Activated naive CD4-positive, alpha-beta T cell treated with anti-CD3 and anti-CD28 coated beads, Interleukin-2, amount 50 U/mL, for 72 hours (primary cell): ENCODE measurements at regions not wholly inside any gene's neighbourhood (a gene's known extent, or its start where the extent isn't known, plus 50 kb on each side); places are given as distances from the start of the nearest gene placed in this dataset.
"Not testable (repeated sequence)": the region's sequence is repeated elsewhere in the genome, so short reads cannot be mapped to it uniquely, and the experiment has no call there.

ENCODE experiments used
- ATAC-seq, 2 donors: fragments of 150-1000 bp; cut with Tn5 transposase; 2 replicates each; pipeline ENCODE4 v1.10.0; 2021; ENCODE audit warnings: mild to moderate bottlenecking in 2 of 2, moderate library complexity in 2 of 2
- DNase-seq, 2 donors: peaks; one replicate each; pipeline ENCODE4 v3.0.0; 2021 to 2022; ENCODE audit warnings: low spot score in 2 of 2
- H3K27ac Mint-ChIP-seq, 2 donors: one replicate each; pipeline ENCODE4 v1.8.0; 2022; ENCODE audit warnings: mild to moderate bottlenecking in 2 of 2, mixed read lengths in 2 of 2
- H3K36me3 Mint-ChIP-seq, 2 donors: one replicate each; pipeline ENCODE4 v1.8.0; 2022; ENCODE audit warnings: mixed read lengths in 2 of 2
- H3K9me3 Mint-ChIP-seq, 2 donors: one replicate each; pipeline ENCODE4 v1.8.0; 2022; ENCODE audit warnings: mixed read lengths in 2 of 2

DNA sequence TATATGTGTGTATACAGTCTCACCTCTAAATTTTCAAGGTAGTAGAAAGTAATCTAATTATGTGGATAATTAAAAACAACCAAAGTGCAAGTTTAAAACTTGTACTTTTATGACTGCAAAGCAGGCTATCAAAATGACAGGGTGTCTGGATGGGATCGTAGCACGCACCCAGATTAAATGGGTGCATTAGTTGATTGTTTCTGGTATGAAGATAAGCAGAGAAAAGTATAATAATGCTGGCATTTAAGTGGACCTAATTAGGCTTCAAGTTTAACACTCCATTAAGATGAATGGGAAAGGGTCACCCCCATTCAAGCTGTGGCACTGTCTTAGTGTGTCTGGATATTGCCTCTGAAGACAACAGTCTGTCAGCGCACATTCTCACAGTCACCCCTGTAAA, 124.6 kb upstream of the ZEB2 start:
- ATAC-seq (no peak), DNase-seq (no peak)
- no peaks in the 10 kb centered on the region for H3K9me3 Mint-ChIP-seq
- no peaks in the 10 kb centered on the region for H3K36me3 Mint-ChIP-seq
- H3K27ac Mint-ChIP-seq = no peak overlapping the region

DNA sequence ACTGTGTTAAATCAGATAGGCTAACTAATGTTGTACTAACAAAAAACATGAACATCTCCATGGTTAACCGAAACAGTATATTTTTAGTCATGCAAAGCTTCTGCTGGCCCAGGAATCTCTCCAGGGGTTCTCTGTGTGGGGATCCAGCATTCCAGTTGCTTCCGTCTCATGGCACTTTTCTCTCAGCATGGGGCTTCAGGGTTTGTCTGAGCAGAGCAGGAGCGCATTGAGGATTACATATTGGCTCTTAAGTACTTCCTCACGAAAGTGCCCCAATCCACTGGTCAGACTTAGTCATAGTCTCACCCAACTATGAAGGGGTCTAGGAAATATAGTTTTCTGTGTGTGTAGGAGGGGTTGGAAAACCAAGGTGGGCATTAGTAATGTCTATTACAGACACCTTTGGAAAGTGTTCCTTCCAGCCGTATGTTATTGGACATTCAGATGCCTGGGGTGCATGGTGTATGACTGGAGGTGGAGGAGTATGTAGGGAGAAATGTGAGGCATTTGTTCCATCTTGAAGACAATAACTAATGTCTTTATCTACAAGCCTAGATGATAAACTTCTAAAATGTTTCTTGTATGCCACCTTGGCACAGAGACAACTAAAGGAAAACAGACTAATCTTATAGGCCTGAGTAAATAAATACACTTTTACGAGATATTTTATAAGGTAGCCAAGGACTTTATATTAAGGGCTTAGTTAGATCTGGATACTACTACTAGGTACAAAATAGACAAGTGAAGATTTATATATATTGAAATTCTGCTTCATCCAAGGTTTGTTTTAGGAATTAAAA, 123.8 kb upstream of the ZEB2 start:
- no peak for DNase-seq
- H3K27ac Mint-ChIP-seq = no peak overlapping the region
- no peaks in the 10 kb centered on the region for H3K9me3 Mint-ChIP-seq
- no peaks in the 10 kb centered on the region for H3K36me3 Mint-ChIP-seq
- ATAC-seq = no peak

GRCh38 chr2:144642856-144643255, 122.9 kb upstream of the ZEB2 start:
- no peak for ATAC-seq
- Mint-ChIP-seq H3K27ac (no peak overlapping the region), H3K36me3 (no peaks in the 10 kb centered on the region), H3K9me3 (no peaks in the 10 kb centered on the region)
- DNase-seq = no peak

GRCh38 chr2:144642131-144642530, 122.2 kb upstream of the ZEB2 start:
- no peaks in the 10 kb centered on the region for H3K36me3 Mint-ChIP-seq
- DNase-seq (no peak), ATAC-seq (no peak)
- H3K27ac Mint-ChIP-seq = no peak overlapping the region
- H3K9me3 Mint-ChIP-seq = peaks cover 3 to 4% of the 10 kb centered on the region in 2 donors

- ATAC-seq, DNase-seq, H3K27ac Mint-ChIP-seq: not testable (repeated sequence)
- Mint-ChIP-seq H3K9me3 (peaks cover 12 to 19% of the 10 kb centered on the region in 2 donors), H3K36me3 (peaks cover 5 to 11% of the 10 kb centered on the region in 2 donors)
Measured at GRCh38 chr2:144638250-144638649, 118.3 kb upstream of the ZEB2 start.

DNA sequence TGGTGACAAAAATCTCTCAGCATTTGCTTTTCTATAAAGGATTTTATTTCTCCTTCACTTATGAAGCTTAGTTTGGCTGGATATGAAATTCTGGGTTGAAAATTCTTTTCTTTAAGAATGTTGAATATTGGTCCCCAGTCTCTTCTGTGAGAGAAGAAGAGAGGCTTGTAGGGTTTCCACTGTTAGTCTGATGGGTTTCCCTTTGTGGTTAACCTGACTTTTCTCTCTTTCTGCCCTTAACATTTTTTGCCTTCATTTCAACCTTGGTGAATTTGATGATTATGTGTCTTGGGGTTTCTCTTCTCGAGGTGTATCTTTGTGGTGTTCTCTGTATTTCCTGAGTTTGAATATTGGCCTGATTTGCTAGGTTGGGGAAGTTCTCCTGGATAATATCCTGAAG, 116.9 kb upstream of the ZEB2 start:
- H3K9me3 Mint-ChIP-seq = peaks cover 12 to 19% of the 10 kb centered on the region in 2 donors
- H3K36me3 Mint-ChIP-seq = peaks cover 5 to 11% of the 10 kb centered on the region in 2 donors
- not testable (repeated sequence) for ATAC-seq, DNase-seq, H3K27ac Mint-ChIP-seq

GRCh38 chr2:144632809-144633208, 112.9 kb upstream of the ZEB2 start:
- peaks cover 12 to 19% of the 10 kb centered on the region in 2 donors for H3K9me3 Mint-ChIP-seq
- H3K27ac Mint-ChIP-seq = no peak overlapping the region
- peaks cover 5 to 11% of the 10 kb centered on the region in 2 donors for H3K36me3 Mint-ChIP-seq
- ATAC-seq (no peak), DNase-seq (no peak)

- ATAC-seq = no peak
- H3K36me3 Mint-ChIP-seq = peaks cover 5 to 11% of the 10 kb centered on the region in 2 donors
- H3K27ac Mint-ChIP-seq = no peak overlapping the region
- H3K9me3 Mint-ChIP-seq = peaks cover 7 to 13% of the 10 kb centered on the region in 2 donors
- DNase-seq = no peak
Measured at GRCh38 chr2:144631636-144632035, 111.7 kb upstream of the ZEB2 start.

DNA sequence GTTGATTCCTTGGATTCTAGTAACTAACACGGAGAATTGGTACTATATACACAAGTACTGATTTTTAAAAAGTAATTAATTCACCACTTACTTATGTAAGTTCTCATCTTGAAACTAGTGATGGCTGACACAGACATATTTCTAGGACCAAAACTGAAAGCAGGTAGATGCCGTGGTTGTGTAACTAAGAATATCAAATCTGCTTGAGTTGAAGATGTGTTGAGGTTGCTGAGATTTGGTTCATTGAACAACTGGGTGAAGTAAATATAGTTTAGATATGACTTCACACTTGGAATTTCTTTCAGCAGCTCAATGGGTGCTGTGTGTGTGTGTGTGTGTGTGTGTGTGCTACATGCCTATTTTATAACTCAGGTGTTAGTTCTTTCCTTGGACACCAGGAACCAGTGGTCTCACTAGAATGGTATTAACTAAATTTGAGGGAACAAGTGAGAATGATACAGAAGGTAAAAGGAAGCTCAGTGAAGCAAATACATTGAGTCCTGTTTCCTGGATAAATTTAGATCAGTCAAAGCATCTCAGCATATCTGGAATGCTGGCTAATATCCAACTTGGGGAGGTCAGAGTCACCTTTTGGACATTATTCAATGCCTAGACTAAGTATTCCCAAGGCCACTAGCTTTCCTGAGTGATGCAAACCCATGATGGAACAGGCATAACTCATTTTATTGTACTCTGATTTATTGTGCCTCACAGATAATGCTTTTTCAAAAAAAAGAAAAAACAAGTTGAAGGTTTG, 110.7 kb upstream of the ZEB2 start:
- ATAC-seq (peak in 1 of 2 donors; percentile 35), DNase-seq (no peak)
- H3K27ac Mint-ChIP-seq = no peak overlapping the region
- peaks cover 5 to 9% of the 10 kb centered on the region in 2 donors for H3K9me3 Mint-ChIP-seq
- peaks cover 2% of the 10 kb centered on the region in 2 donors for H3K36me3 Mint-ChIP-seq

- no peaks in the 10 kb centered on the region for H3K36me3 Mint-ChIP-seq
- DNase-seq (no peak), ATAC-seq (no peak)
- H3K9me3 Mint-ChIP-seq = peaks cover 0 to 6% of the 10 kb centered on the region in 2 donors
- H3K27ac Mint-ChIP-seq = no peak overlapping the region
Measured at GRCh38 chr2:144629935-144630334, 110.0 kb upstream of the ZEB2 start.

DNA sequence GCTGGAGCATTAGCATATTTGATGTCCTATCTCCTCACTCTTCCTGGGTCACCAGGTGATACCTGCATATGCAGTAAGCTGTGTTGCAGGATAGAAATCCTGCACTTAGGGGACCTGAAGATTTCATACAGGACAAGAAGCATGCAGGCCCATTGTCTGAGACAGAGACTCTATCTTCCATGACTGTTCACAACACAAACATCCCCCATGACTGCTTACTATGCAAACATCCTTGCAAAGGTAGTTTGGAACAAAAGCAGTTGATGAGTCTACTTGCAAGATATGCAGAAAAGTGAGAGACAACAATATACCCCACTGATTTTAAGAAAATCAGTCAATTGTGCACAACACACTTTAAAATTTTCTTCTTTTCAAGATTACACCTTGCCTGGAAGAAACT, 108.6 kb upstream of the ZEB2 start:
- no peak overlapping the region for H3K27ac Mint-ChIP-seq
- no peaks in the 10 kb centered on the region for H3K9me3 Mint-ChIP-seq
- DNase-seq (no peak), ATAC-seq (no peak)
- no peaks in the 10 kb centered on the region for H3K36me3 Mint-ChIP-seq

DNA sequence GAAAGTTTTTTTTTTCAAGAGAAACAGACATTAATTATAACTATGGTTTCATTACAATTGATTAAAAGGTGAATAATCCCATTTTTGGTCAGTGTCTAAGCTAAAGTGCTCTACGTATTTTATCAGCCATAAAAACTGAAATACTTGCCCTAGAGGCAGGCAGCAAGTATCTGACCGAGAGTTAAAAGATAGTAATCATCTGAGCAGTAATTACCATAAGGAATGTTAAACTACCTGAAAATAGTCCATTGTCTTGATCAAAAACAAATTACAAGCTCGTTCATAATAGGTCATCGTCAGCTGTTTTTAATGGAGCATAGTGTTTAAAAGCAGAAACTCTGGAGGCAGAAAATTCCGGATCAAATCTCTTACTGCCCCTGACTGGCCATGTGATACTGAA, 105.7 kb upstream of the ZEB2 start:
- ATAC-seq = no peak
- DNase-seq = no peak
- peaks cover 0 to 4% of the 10 kb centered on the region in 2 donors for H3K9me3 Mint-ChIP-seq
- H3K27ac Mint-ChIP-seq = no peak overlapping the region
- H3K36me3 Mint-ChIP-seq = peaks cover 0 to 10% of the 10 kb centered on the region in 2 donors

DNA sequence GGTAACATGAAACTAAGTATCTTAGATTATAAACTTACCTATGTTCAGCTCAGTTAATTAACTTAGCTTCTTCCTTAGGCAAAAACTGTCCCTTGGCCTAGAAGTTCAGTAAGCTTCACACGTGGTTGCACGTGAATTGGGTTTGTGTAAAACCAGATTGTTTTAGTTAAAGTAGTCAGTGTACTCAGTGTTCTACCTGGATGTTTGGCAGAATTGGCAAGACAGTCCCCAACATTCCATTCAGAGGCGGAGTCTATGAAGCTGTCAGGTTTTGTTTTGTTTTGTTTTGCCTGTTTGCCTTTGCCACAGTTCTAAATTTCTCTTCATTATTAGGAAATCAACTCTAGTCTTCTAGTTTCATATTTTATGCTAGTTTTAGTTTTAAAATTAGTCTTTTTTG, 105.3 kb upstream of the ZEB2 start:
- no peak overlapping the region for H3K27ac Mint-ChIP-seq
- no peak for ATAC-seq
- peaks cover 0 to 10% of the 10 kb centered on the region in 2 donors for H3K36me3 Mint-ChIP-seq
- peaks cover 0 to 4% of the 10 kb centered on the region in 2 donors for H3K9me3 Mint-ChIP-seq
- no peak for DNase-seq

- DNase-seq (no peak), ATAC-seq (no peak)
- Mint-ChIP-seq H3K27ac (no peak overlapping the region), H3K9me3 (peaks cover 0 to 4% of the 10 kb centered on the region in 2 donors), H3K36me3 (peaks cover 0 to 10% of the 10 kb centered on the region in 2 donors)
Measured at GRCh38 chr2:144624451-144624850, 104.5 kb upstream of the ZEB2 start.

DNA sequence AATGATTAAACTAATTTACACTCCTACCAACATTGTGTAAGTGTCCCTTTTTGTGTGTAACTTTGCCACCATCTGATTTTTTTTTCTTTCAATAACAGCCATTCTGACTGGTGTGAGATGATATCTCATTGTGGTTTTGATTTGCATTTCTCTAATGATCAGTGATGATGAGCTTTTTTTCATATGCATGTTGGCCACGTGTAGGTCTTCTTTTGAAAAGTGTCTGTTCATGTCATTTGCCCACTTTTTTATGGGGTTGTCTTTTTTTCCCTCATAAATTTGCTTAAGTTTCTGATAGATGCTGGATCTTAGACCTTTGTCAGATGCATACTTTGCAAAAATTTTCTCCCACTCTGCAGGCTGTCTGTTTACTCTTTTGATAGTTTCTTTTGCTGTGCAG, 102.5 kb upstream of the ZEB2 start:
- not testable (repeated sequence) for H3K9me3 Mint-ChIP-seq, ATAC-seq, H3K27ac Mint-ChIP-seq, DNase-seq
- H3K36me3 Mint-ChIP-seq = peaks cover 0 to 10% of the 10 kb centered on the region in 2 donors

DNA sequence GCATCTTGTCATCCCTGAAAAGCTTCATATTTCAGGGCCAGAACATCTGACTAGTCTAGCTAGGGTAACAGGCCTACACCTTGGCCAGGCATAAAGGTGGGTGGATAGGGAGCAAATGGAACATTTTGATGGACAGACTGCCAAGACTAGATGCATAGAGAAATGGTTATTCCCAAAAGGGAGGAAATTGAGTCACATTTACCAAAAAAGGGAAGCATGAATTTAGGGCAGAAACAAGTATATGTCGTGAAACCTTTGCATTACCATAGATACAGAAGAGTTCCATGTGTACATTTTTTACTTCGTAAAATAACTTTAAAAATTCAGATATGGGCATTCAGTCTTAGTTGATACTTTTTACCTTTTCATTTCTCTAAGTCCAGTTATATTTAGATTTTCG, 101.3 kb upstream of the ZEB2 start:
- H3K36me3 Mint-ChIP-seq = peaks cover 0 to 10% of the 10 kb centered on the region in 2 donors
- no peak for DNase-seq
- ATAC-seq = no peak
- peaks cover 0 to 4% of the 10 kb centered on the region in 2 donors for H3K9me3 Mint-ChIP-seq
- no peak overlapping the region for H3K27ac Mint-ChIP-seq

DNA sequence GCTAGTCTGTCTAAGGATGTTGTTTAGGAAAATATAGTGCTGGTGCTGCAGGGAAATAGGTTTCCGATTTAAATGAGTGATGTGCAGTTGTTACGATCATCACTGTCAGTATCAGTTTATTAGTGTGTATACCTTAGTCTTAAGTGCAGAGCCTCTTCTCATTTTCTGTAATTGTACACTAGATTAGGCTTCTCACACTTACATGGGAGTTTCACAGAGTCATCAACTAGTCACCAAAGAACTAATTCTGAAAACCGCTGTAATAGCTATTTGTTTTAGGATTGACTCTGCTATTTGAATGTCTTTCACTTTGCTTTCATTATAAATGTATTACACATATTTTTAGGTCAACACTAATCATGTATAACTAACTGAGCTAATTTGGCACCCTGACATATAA, 99.8 kb upstream of the ZEB2 start:
- ATAC-seq = peak in 1 of 2 donors; percentile 28
- Mint-ChIP-seq H3K36me3 (peaks cover 0 to 10% of the 10 kb centered on the region in 2 donors), H3K27ac (no peak overlapping the region), H3K9me3 (peaks cover 5 to 9% of the 10 kb centered on the region in 2 donors)
- DNase-seq = no peak
